GM12878 (cell line): ENCODE measurements at regions not wholly inside any gene's neighbourhood (a gene's known extent, or its start where the extent isn't known, plus 50 kb on each side); places are given as distances from the start of the nearest gene placed in this dataset.

Experiments
- ATAC-seq: fragments of 200-7000 bp; cut with Tn5 transposase; 3 replicates; pipeline ENCODE4 v1.9.1; 2020; ENCODE audit warnings: mild to moderate bottlenecking, moderate library complexity
- BruUV-seq: library from RNA; stranded (reverse); fragments of 400-500 nt; replicated peaks from 2 replicates; lab custom pipeline; 2021; lab: Mats Ljungman, UMichigan
- CTCF ChIA-PET: fragments of 300-600 bp; sonication (Branson Sonifier 250); formaldehyde crosslinking; extraction: SDS; loops from one replicate; lab custom pipeline; 2021; ENCODE audit warnings: inconsistent platforms; lab: Yijun Ruan, JAX
- POLR2A ChIA-PET: fragments of 350-600 bp; formaldehyde crosslinking; extraction: SDS; loops from one replicate; lab custom pipeline; 2021; ENCODE audit warnings: inconsistent platforms; lab: Charles Lee
- RAD21 ChIA-PET: fragments of 300-600 bp; sonication (Branson Sonifier 250); formaldehyde crosslinking; loops from one replicate; lab custom pipeline; 2023; ENCODE audit warnings: antibody characterized with exemption; ENCODE audit not compliant: unreplicated experiment; lab: Charles Lee
- SMC1A ChIA-PET: fragments of 300-600 bp; sonication (Branson Sonifier 250); formaldehyde crosslinking; loops from one replicate; lab custom pipeline; 2023; ENCODE audit not compliant: unreplicated experiment, uncharacterized antibody; lab: Charles Lee
- DNase-seq: peaks from one replicate; pipeline ENCODE4 v3.0.0-alpha.2; 2011; ENCODE audit warnings: low read depth, low spot score
- FAIRE-seq: peaks from 3 replicates; lab custom pipeline; 2011; peaks lifted over from hg19 to GRCh38; lab: Jason Lieb, UNC
- H2AFZ ChIP-seq: 2 replicates; pipeline ENCODE4 v1.6.0; 2011; ENCODE audit warnings: low read depth, low read length, control low read depth; ENCODE audit not compliant: control insufficient read depth
- H3K27ac ChIP-seq: 2 replicates; pipeline ENCODE4 v1.5.1; 2011; ENCODE audit warnings: control low read depth; ENCODE audit not compliant: control insufficient read depth, insufficient read depth
- H3K27me3 ChIP-seq, 2 experiments: replicated peaks in 1 of 2; 2 replicates each; pipeline versions ENCODE4 v1.6.0 to v1.6.1; 2011; ENCODE audit warnings: low read length in 1 of 2; ENCODE audit not compliant: control insufficient read depth in 2 of 2, insufficient read depth in 2 of 2
- H3K36me3 ChIP-seq, 2 experiments: 2 replicates each; pipeline ENCODE4 v1.5.1; 2011; ENCODE audit warnings: low read length in 1 of 2; ENCODE audit not compliant: control insufficient read depth in 2 of 2, insufficient read depth in 2 of 2
- H3K4me1 ChIP-seq: 2 replicates; pipeline ENCODE4 v1.6.1; 2011; ENCODE audit warnings: mild to moderate bottlenecking, low read length, moderate library complexity, mixed read lengths; ENCODE audit not compliant: control insufficient read depth, insufficient read depth
- H3K4me2 ChIP-seq: 2 replicates; pipeline ENCODE4 v1.6.0; 2011; ENCODE audit warnings: control low read depth; ENCODE audit not compliant: control insufficient read depth, insufficient read depth
- H3K4me3 ChIP-seq: fragments of 200-600 bp; sonication (generic); 2 replicates; pipeline ENCODE4 v1.5.1; 2016
- H3K79me2 ChIP-seq: 2 replicates; pipeline ENCODE4 v1.6.0; 2011; ENCODE audit warnings: low read length; ENCODE audit not compliant: control insufficient read depth, insufficient read depth
- H3K9ac ChIP-seq: 2 replicates; pipeline ENCODE4 v1.8.0; 2011; ENCODE audit warnings: low read length, control low read depth, mixed read lengths; ENCODE audit not compliant: control insufficient read depth, insufficient read depth
- H3K9me3 ChIP-seq: replicated peaks from 3 replicates; pipeline ENCODE4 v1.5.1; 2011; ENCODE audit warnings: mild to moderate bottlenecking, low read length; ENCODE audit not compliant: control insufficient read depth, insufficient read depth
- H4K20me1 ChIP-seq: 2 replicates; pipeline ENCODE4 v1.6.0; 2011; ENCODE audit not compliant: control insufficient read depth, insufficient read depth
- ATF7 ChIP-seq: fragments of 450-650 bp; IDR thresholded peaks from 2 replicates; pipeline ENCODE4 v1.6.1; 2016; ENCODE audit warnings: low read depth, mild to moderate bottlenecking
- BACH1 ChIP-seq: fragments of 450-650 bp; IDR thresholded peaks from 2 replicates; pipeline ENCODE4 v1.6.1; 2017; ENCODE audit warnings: mild to moderate bottlenecking, borderline replicate concordance
- BCL11A ChIP-seq: IDR thresholded peaks from 2 replicates; pipeline ENCODE4 v1.6.1; 2011; ENCODE audit warnings: low read depth, low read length
- FOS ChIP-seq: IDR thresholded peaks from 3 replicates; pipeline ENCODE4 v1.6.1; 2011; ENCODE audit warnings: borderline replicate concordance; ENCODE audit not compliant: insufficient read length; ENCODE audit errors: extremely low read depth
- JUND ChIP-seq: IDR thresholded peaks from 2 replicates; pipeline ENCODE4 v1.6.1; 2012; ENCODE audit warnings: low read depth, mild to moderate bottlenecking, low read length, improper control_type of control experiment, moderate library complexity
- KAT2A ChIP-seq: conservative IDR thresholded peaks from 2 replicates; pipeline ENCODE4 v1.6.1; 2011; ENCODE audit warnings: low read depth, low read length; ENCODE audit not compliant: control insufficient read depth
- KLF5 ChIP-seq: fragments of 450-650 bp; IDR thresholded peaks from 2 replicates; pipeline ENCODE4 v1.6.1; 2014; ENCODE audit warnings: mild to moderate bottlenecking; ENCODE audit not compliant: partially characterized antibody
- MEF2B ChIP-seq: fragments of 450-650 bp; IDR thresholded peaks from 2 replicates; pipeline ENCODE4 v1.6.1; 2018; ENCODE audit warnings: mild to moderate bottlenecking, moderate library complexity; ENCODE audit not compliant: partially characterized antibody, poor library complexity, severe bottlenecking
- POLR2AphosphoS5 ChIP-seq: IDR thresholded peaks from 2 replicates; pipeline ENCODE4 v1.6.1; 2011; ENCODE audit warnings: mild to moderate bottlenecking, low read length, inconsistent platforms
- RELB ChIP-seq: fragments of 450-650 bp; IDR thresholded peaks from 2 replicates; pipeline ENCODE4 v1.6.1; 2017; ENCODE audit warnings: low read depth, mild to moderate bottlenecking, moderate library complexity
- SIX5 ChIP-seq: IDR thresholded peaks from 2 replicates; pipeline ENCODE4 v1.6.1; 2011; ENCODE audit warnings: mild to moderate bottlenecking, low read depth, low read length, moderate library complexity; ENCODE audit not compliant: severe bottlenecking
- TARDBP ChIP-seq: IDR thresholded peaks from 2 replicates; pipeline ENCODE4 v1.6.1; 2016; ENCODE audit warnings: borderline replicate concordance
- WRNIP1 ChIP-seq: IDR thresholded peaks from 2 replicates; pipeline ENCODE4 v1.6.1; 2011; ENCODE audit warnings: low read depth, low read length, improper control_type of control experiment, borderline replicate concordance
- ZBED1 ChIP-seq: IDR thresholded peaks from 2 replicates; pipeline ENCODE4 v1.6.1; 2016; ENCODE audit warnings: borderline replicate concordance
- ZBTB11 ChIP-seq: fragments of 450-650 bp; formaldehyde crosslinking; IDR thresholded peaks from 2 replicates; pipeline ENCODE4 v1.5.0; 2022; ENCODE audit warnings: mild to moderate bottlenecking, missing genetic modification characterization
- ZBTB40 ChIP-seq: fragments of 450-650 bp; IDR thresholded peaks from 2 replicates; pipeline ENCODE4 v1.6.1; 2016; ENCODE audit warnings: mild to moderate bottlenecking, moderate library complexity, borderline replicate concordance
- ZNF24 ChIP-seq: fragments of 450-650 bp; IDR thresholded peaks from 2 replicates; pipeline ENCODE4 v1.6.1; 2017; ENCODE audit warnings: antibody characterized with exemption, mild to moderate bottlenecking
- WGBS: methylation state at CpG from one replicate; pipeline ENCODE4 v1.1.6; 2016; ENCODE audit warnings: low lambda C conversion rate; ENCODE audit not compliant: insufficient replicate concordance, insufficient coverage; ENCODE audit errors: missing lambda C conversion rate; 5-methylcytosine and 5-hydroxymethylcytosine counted together
- in situ Hi-C: fragments of 300-500 bp; cut with MboI; formaldehyde crosslinking; loops from 9 replicates; pipeline ENCODE4 v1.14.3; 2018; ENCODE audit warnings: mixed read lengths
- intact Hi-C: fragments of 100-400 bp; cut with micrococcal nuclease; formaldehyde crosslinking; loops from one replicate; pipeline ENCODE4 v1.14.2; 2022; ENCODE audit not compliant: unreplicated experiment

- no peak for DNase-seq
- WGBS, result 20% methylated on average over 5 of the region's 5 CpGs
- Histone ChIP-seq H3K27me3 (no peaks in the 10 kb centered on the region), H3K4me3 (no peak overlapping the region), H3K9me3 (no peaks in the 10 kb centered on the region; the same call in 2 of the 3 replicates), H3K36me3 (no peaks in the 10 kb centered on the region), H3K79me2 (no peaks in the 10 kb centered on the region), H3K27ac (no peak overlapping the region), H3K4me2 (no peak overlapping the region), H2AFZ (no peak overlapping the region), H4K20me1 (no peaks in the 10 kb centered on the region), H3K9ac (no peak overlapping the region), H3K4me1 (no peaks in the 10 kb centered on the region)
- BruUV-seq, result no TSS peak
- CTCF ChIA-PET, result no interaction called here
- FAIRE-seq, result no peak
- SMC1A ChIA-PET, result no interaction called here
- in situ Hi-C loops (no loop called here), intact Hi-C loops (no loop called here)
- RAD21 ChIA-PET, result no interaction called here
- ATAC-seq, result no peak
- TF ChIP-seq ZNF24 (no peak), POLR2AphosphoS5 (no peak), TARDBP (no peak), KLF5 (no peak), KAT2A (no peak), JUND (no peak), RELB (no peak), ZBTB40 (no peak), ZBED1 (no peak), FOS (no peak), SIX5 (no peak), WRNIP1 (no peak), BACH1 (no peak), ZBTB11 (CRISPR knock-in tag) (no peak), ATF7 (no peak), MEF2B (no peak), BCL11A (no peak)
- POLR2A ChIA-PET, result no interaction called here
These were observed 138.9 kb downstream of the BCOR start for GRCh38 chrX:39958850-39959249.
